H9 (cell line): ENCODE measurements at regions not wholly inside any gene's neighbourhood (a gene's known extent, or its start where the extent isn't known, plus 50 kb on each side); places are given as distances from the start of the nearest gene placed in this dataset.

Experiments
- DNase-seq: peaks from one replicate; pipeline ENCODE4 v3.0.0-alpha.2; 2017
- H2AFZ ChIP-seq: one replicate; pipeline ENCODE4 v1.6.1; 2013; ENCODE audit warnings: mild to moderate bottlenecking, low read length, control low read depth, moderate library complexity
- H2AK5ac ChIP-seq: 2 replicates; pipeline ENCODE4 v1.6.1; 2013; ENCODE audit warnings: low read length, control low read depth, mixed read lengths; ENCODE audit not compliant: insufficient read length
- H2BK120ac ChIP-seq: one replicate; pipeline ENCODE4 v1.6.1; 2013; ENCODE audit warnings: low read depth, mild to moderate bottlenecking, low read length, control low read depth, inconsistent platforms; ENCODE audit not compliant: poor library complexity, severe bottlenecking
- H2BK12ac ChIP-seq: 2 replicates; pipeline ENCODE4 v1.6.1; 2013; ENCODE audit warnings: low read length, control low read depth, mixed read lengths, low read depth; ENCODE audit not compliant: insufficient read length
- H2BK15ac ChIP-seq: 2 replicates; pipeline ENCODE4 v1.6.1; 2013; ENCODE audit warnings: low read depth, low read length, control low read depth
- H2BK20ac ChIP-seq: one replicate; pipeline ENCODE4 v1.6.1; 2013; ENCODE audit warnings: low read depth, mild to moderate bottlenecking, low read length, control low read depth, inconsistent platforms; ENCODE audit not compliant: poor library complexity, severe bottlenecking
- H2BK5ac ChIP-seq: 2 replicates; pipeline ENCODE4 v1.6.1; 2013; ENCODE audit warnings: low read length, control low read depth, mixed read lengths; ENCODE audit not compliant: insufficient read length
- H3K14ac ChIP-seq: 2 replicates; pipeline ENCODE4 v1.6.1; 2013; ENCODE audit warnings: low read length, control low read depth; ENCODE audit not compliant: insufficient read depth
- H3K18ac ChIP-seq: 2 replicates; pipeline ENCODE4 v1.6.1; 2013; ENCODE audit warnings: low read depth, mild to moderate bottlenecking, mixed read lengths, low read length, control low read depth; ENCODE audit not compliant: insufficient read length
- H3K23ac ChIP-seq: 2 replicates; pipeline ENCODE4 v1.6.1; 2013; ENCODE audit warnings: low read length, control low read depth, mixed read lengths, low read depth; ENCODE audit not compliant: insufficient read length
- H3K23me2 ChIP-seq: 2 replicates; pipeline ENCODE4 v1.6.1; 2013; ENCODE audit warnings: low read depth, mild to moderate bottlenecking, mixed read lengths, low read length, control low read depth; ENCODE audit not compliant: insufficient read length, poor library complexity, severe bottlenecking
- H3K27ac ChIP-seq: 2 replicates; pipeline ENCODE4 v1.5.1; 2013; ENCODE audit warnings: low read length, control low read depth, mixed read lengths, low read depth; ENCODE audit not compliant: insufficient read length
- H3K27me3 ChIP-seq: 2 replicates; pipeline ENCODE4 v1.6.1; 2013; ENCODE audit warnings: low read length, control low read depth, inconsistent platforms; ENCODE audit not compliant: insufficient read depth
- H3K4ac ChIP-seq: 2 replicates; pipeline ENCODE4 v1.6.1; 2013; ENCODE audit warnings: low read depth, mild to moderate bottlenecking, control low read depth, inconsistent platforms, low read length, moderate library complexity
- H3K4me1 ChIP-seq: 2 replicates; pipeline ENCODE4 v1.6.1; 2013; ENCODE audit warnings: low read length, control low read depth, inconsistent platforms; ENCODE audit not compliant: insufficient read depth
- H3K4me2 ChIP-seq: 2 replicates; pipeline ENCODE4 v1.6.1; 2013; ENCODE audit warnings: low read length, control low read depth, mixed read lengths; ENCODE audit not compliant: insufficient read length, insufficient read depth
- H3K56ac ChIP-seq: 2 replicates; pipeline ENCODE4 v1.6.1; 2013; ENCODE audit warnings: low read depth, mild to moderate bottlenecking, mixed read lengths, low read length, control low read depth; ENCODE audit not compliant: insufficient read length
- H3K79me1 ChIP-seq: 2 replicates; pipeline ENCODE4 v1.6.1; 2013; ENCODE audit warnings: low read depth, mild to moderate bottlenecking, moderate library complexity, low read length, control low read depth, inconsistent platforms; ENCODE audit not compliant: insufficient read depth, poor library complexity, severe bottlenecking
- H3K79me2 ChIP-seq: 2 replicates; pipeline ENCODE4 v1.6.1; 2013; ENCODE audit warnings: low read length, control low read depth, inconsistent platforms; ENCODE audit not compliant: insufficient read depth
- H3K9ac ChIP-seq: 2 replicates; pipeline ENCODE4 v1.6.1; 2013; ENCODE audit warnings: low read length, control low read depth, mixed read lengths; ENCODE audit not compliant: insufficient read length; ENCODE audit errors: extremely low read depth
- H3K9me3 ChIP-seq: one replicate; pipeline ENCODE4 v1.6.1; 2013; ENCODE audit warnings: low read depth, low read length, inconsistent platforms; ENCODE audit not compliant: control insufficient read depth
- H3T11ph ChIP-seq: one replicate; pipeline ENCODE4 v1.6.1; 2013; ENCODE audit warnings: mild to moderate bottlenecking, low read length, control low read depth, inconsistent platforms
- H4K20me1 ChIP-seq: one replicate; pipeline ENCODE4 v1.6.1; 2013; ENCODE audit not compliant: control insufficient read depth, insufficient read length, insufficient read depth
- H4K5ac ChIP-seq: 2 replicates; pipeline ENCODE4 v1.6.1; 2013; ENCODE audit warnings: low read depth, mild to moderate bottlenecking, mixed read lengths, low read length, control low read depth; ENCODE audit not compliant: insufficient read length
- H4K8ac ChIP-seq: replicated peaks from 2 replicates; pipeline ENCODE4 v1.6.1; 2013; ENCODE audit warnings: low read length, control low read depth, mixed read lengths, low read depth; ENCODE audit not compliant: insufficient read length
- H4K91ac ChIP-seq: 2 replicates; pipeline ENCODE4 v1.6.1; 2013; ENCODE audit warnings: low read depth, mild to moderate bottlenecking, moderate library complexity, mixed read lengths, low read length, control low read depth; ENCODE audit not compliant: insufficient read length
- H3K27ac Mint-ChIP-seq, 3 experiments: 2 replicates in 2 of 3; 3 replicates in 1 of 3; pipeline ENCODE4 v1.8.0; 2020 to 2021; ENCODE audit warnings: mixed read lengths in 3 of 3, mild to moderate bottlenecking in 1 of 3, moderate library complexity in 1 of 3
- H3K27me3 Mint-ChIP-seq: 2 replicates; pipeline ENCODE4 v1.8.0; 2021; ENCODE audit warnings: low read depth, mild to moderate bottlenecking, moderate library complexity, mixed read lengths
- H3K36me3 Mint-ChIP-seq, 3 experiments: 2 replicates in 2 of 3; 3 replicates in 1 of 3; pipeline ENCODE4 v1.8.0; 2020 to 2021; ENCODE audit warnings: low read depth in 3 of 3, mixed read lengths in 3 of 3; ENCODE audit not compliant: insufficient read depth in 1 of 3
- H3K4me1 Mint-ChIP-seq, 2 experiments: 2 replicates each; pipeline ENCODE4 v1.8.0; 2020; ENCODE audit warnings: mixed read lengths in 2 of 2
- H3K4me3 Mint-ChIP-seq, 2 experiments: 2 replicates in 1 of 2; 3 replicates in 1 of 2; pipeline ENCODE4 v1.8.0; 2020 to 2021; ENCODE audit warnings: mild to moderate bottlenecking in 2 of 2, mixed read lengths in 2 of 2, moderate library complexity in 1 of 2
- H3K9me3 Mint-ChIP-seq, 2 experiments: 2 replicates in 1 of 2; 3 replicates in 1 of 2; pipeline ENCODE4 v1.8.0; 2020; ENCODE audit warnings: mild to moderate bottlenecking in 2 of 2, mixed read lengths in 2 of 2, moderate library complexity in 1 of 2
- CTCF ChIP-seq: fragments of 200-600 bp; sonication (generic); conservative IDR thresholded peaks from 3 replicates; pipeline ENCODE4 v1.8.0; 2021; ENCODE audit warnings: antibody characterized with exemption, mild to moderate bottlenecking
- WGBS: extraction: QIAGEN DNeasy Blood & Tissue Kit; methylation state at CpG from one replicate; pipeline ENCODE4 v1.1.7; 2013; ENCODE audit warnings: missing lambda C conversion rate, low lambda C conversion rate, mixed read lengths; ENCODE audit not compliant: insufficient read length; ENCODE audit errors: extremely low coverage; 5-methylcytosine and 5-hydroxymethylcytosine counted together

- Histone ChIP-seq H3K23me2 (no peaks in the 10 kb centered on the region), H2AFZ (no peak overlapping the region), H2BK120ac (no peak overlapping the region), H4K91ac (no peak overlapping the region), H4K5ac (no peak overlapping the region), H3K9ac (no peak overlapping the region), H3K79me2 (no peaks in the 10 kb centered on the region), H4K8ac (no peak overlapping the region), H2BK12ac (no peak overlapping the region), H2BK20ac (no peak overlapping the region), H2BK5ac (no peak overlapping the region), H3K56ac (no peak overlapping the region), H3K4ac (no peak overlapping the region), H3K27me3 (no peaks in the 10 kb centered on the region), H2AK5ac (no peak overlapping the region), H3K23ac (no peak overlapping the region), H3K14ac (no peak overlapping the region), H3T11ph (no peak overlapping the region), H3K27ac (no peak overlapping the region), H3K4me2 (no peak overlapping the region), H3K9me3 (no peaks in the 10 kb centered on the region), H4K20me1 (no peaks in the 10 kb centered on the region), H3K18ac (no peak overlapping the region), H2BK15ac (no peak overlapping the region), H3K79me1 (no peaks in the 10 kb centered on the region), H3K4me1 (no peaks in the 10 kb centered on the region)
- WGBS = no CpG with 5 or more reads among the region's 1 CpG
- no peaks in the 10 kb centered on the region for H3K27me3 Mint-ChIP-seq
- no peaks in the 10 kb centered on the region for H3K9me3 Mint-ChIP-seq
- DNase-seq = no peak
- no peak overlapping the region for H3K27ac Mint-ChIP-seq
- no peak overlapping the region for H3K4me3 Mint-ChIP-seq
- no peak for TF ChIP-seq CTCF
- H3K4me1 Mint-ChIP-seq = 0 out of 4 replicates have a peak, but pooled peaks cover 0 to 2% of the 10 kb centered on the region in 2 experiments
- no peaks in the 10 kb centered on the region for H3K36me3 Mint-ChIP-seq
Observed at GRCh38 chr6:112470950-112471349, 123.8 kb downstream of the RFPL4B start.
